Neural progenitor cell (in vitro differentiated cells): ENCODE measurements at regions not wholly inside any gene's neighbourhood (a gene's known extent, or its start where the extent isn't known, plus 50 kb on each side); places are given as distances from the start of the nearest gene placed in this dataset.

ENCODE experiments used
- DNase-seq: peaks from one replicate; pipeline ENCODE4 v3.0.0-alpha.2; 2016; ENCODE audit warnings: low spot score
- H2AFZ ChIP-seq: fragments of 200-600 bp; sonication (generic); replicated peaks from 2 replicates; pipeline ENCODE4 v1.6.1; 2016; ENCODE audit warnings: antibody characterized with exemption
- H3F3A ChIP-seq: fragments of 200-600 bp; sonication (generic); 2 replicates; pipeline ENCODE4 v1.6.1; 2016; ENCODE audit warnings: antibody characterized with exemption, low read depth
- H3K27ac ChIP-seq: fragments of 200-600 bp; sonication (generic); 2 replicates; pipeline ENCODE4 v1.5.1; 2016; ENCODE audit warnings: mild to moderate bottlenecking
- H3K27me3 ChIP-seq: fragments of 200-600 bp; sonication (generic); 2 replicates; pipeline ENCODE4 v1.6.1; 2016; ENCODE audit warnings: mild to moderate bottlenecking, moderate library complexity
- H3K36me3 ChIP-seq: fragments of 200-600 bp; sonication (generic); 2 replicates; pipeline ENCODE4 v1.5.1; 2016
- H3K4me1 ChIP-seq: fragments of 200-600 bp; sonication (generic); 2 replicates; pipeline ENCODE4 v1.6.1; 2016; ENCODE audit warnings: mixed run types
- H3K4me2 ChIP-seq: fragments of 200-600 bp; sonication (generic); 2 replicates; pipeline ENCODE4 v1.6.1; 2016
- H3K4me3 ChIP-seq: fragments of 200-600 bp; sonication (generic); 2 replicates; pipeline ENCODE4 v1.5.1; 2016
- H3K79me2 ChIP-seq: fragments of 200-600 bp; sonication (generic); 2 replicates; pipeline ENCODE4 v1.6.1; 2016; ENCODE audit warnings: low read depth
- H3K9ac ChIP-seq: fragments of 200-600 bp; sonication (generic); 2 replicates; pipeline ENCODE4 v1.6.1; 2016
- H3K9me3 ChIP-seq: fragments of 200-600 bp; sonication (generic); 2 replicates; pipeline ENCODE4 v1.5.1; 2016; ENCODE audit warnings: low read depth
- H4K20me1 ChIP-seq: fragments of 200-600 bp; sonication (generic); 2 replicates; pipeline ENCODE4 v1.6.1; 2016; ENCODE audit warnings: low read depth
- H3K27ac Mint-ChIP-seq: 3 replicates; pipeline ENCODE4 v1.8.0; 2021; ENCODE audit warnings: mixed read lengths
- H3K27me3 Mint-ChIP-seq: 2 replicates; pipeline ENCODE4 v1.8.0; 2022; ENCODE audit warnings: low read depth, mild to moderate bottlenecking, inconsistent platforms, moderate library complexity, mixed read lengths; ENCODE audit not compliant: insufficient read depth
- H3K36me3 Mint-ChIP-seq: 3 replicates; pipeline ENCODE4 v1.8.0; 2021; ENCODE audit warnings: mixed read lengths
- H3K4me1 Mint-ChIP-seq: 3 replicates; pipeline ENCODE4 v1.8.0; 2021; ENCODE audit warnings: mixed read lengths
- H3K4me3 Mint-ChIP-seq: 3 replicates; pipeline ENCODE4 v1.8.0; 2021; ENCODE audit warnings: mild to moderate bottlenecking, moderate library complexity, mixed read lengths
- H3K9me3 Mint-ChIP-seq: 3 replicates; pipeline ENCODE4 v1.8.0; 2020; ENCODE audit warnings: mixed read lengths
- CTCF ChIP-seq: fragments of 200-600 bp; sonication (generic); IDR thresholded peaks from 2 replicates; pipeline ENCODE4 v1.5.1; 2017; ENCODE audit warnings: antibody characterized with exemption, mild to moderate bottlenecking
- EZH2 ChIP-seq: fragments of 200-600 bp; sonication (generic); IDR thresholded peaks from 2 replicates; pipeline ENCODE4 v1.6.1; 2017; ENCODE audit warnings: antibody characterized with exemption, mild to moderate bottlenecking, moderate library complexity
- EZH2phosphoT487 ChIP-seq: fragments of 200-600 bp; sonication (generic); IDR thresholded peaks from 2 replicates; pipeline ENCODE4 v1.6.1; 2017; ENCODE audit warnings: antibody characterized with exemption

GRCh38 chr1:31514117-31514516 is 62.2 kb upstream of the TINAGL1 start:
- Mint-ChIP-seq H3K4me3 (no peak overlapping the region), H3K27ac (no peak overlapping the region), H3K9me3 (peaks cover 3% of the 10 kb centered on the region), H3K36me3 (no peaks in the 10 kb centered on the region), H3K4me1 (peaks cover 5% of the 10 kb centered on the region), H3K27me3 (no peaks in the 10 kb centered on the region)
- H3K79me2 ChIP-seq, result no peaks in the 10 kb centered on the region
- H4K20me1 ChIP-seq, result no peaks in the 10 kb centered on the region
- no peak overlapping the region for H2AFZ ChIP-seq
- H3K9me3 ChIP-seq, result no peaks in the 10 kb centered on the region
- H3K4me1 ChIP-seq, result no peaks in the 10 kb centered on the region
- TF ChIP-seq EZH2phosphoT487 (no peak), CTCF (no peak), EZH2 (no peak)
- no peaks in the 10 kb centered on the region for H3F3A ChIP-seq
- no peaks in the 10 kb centered on the region for H3K36me3 ChIP-seq
- no peak overlapping the region for H3K4me3 ChIP-seq
- H3K27ac ChIP-seq, result no peak overlapping the region
- H3K27me3 ChIP-seq, result no peaks in the 10 kb centered on the region
- H3K9ac ChIP-seq, result no peak overlapping the region
- DNase-seq, result no peak
- no peak overlapping the region for H3K4me2 ChIP-seq

DNA sequence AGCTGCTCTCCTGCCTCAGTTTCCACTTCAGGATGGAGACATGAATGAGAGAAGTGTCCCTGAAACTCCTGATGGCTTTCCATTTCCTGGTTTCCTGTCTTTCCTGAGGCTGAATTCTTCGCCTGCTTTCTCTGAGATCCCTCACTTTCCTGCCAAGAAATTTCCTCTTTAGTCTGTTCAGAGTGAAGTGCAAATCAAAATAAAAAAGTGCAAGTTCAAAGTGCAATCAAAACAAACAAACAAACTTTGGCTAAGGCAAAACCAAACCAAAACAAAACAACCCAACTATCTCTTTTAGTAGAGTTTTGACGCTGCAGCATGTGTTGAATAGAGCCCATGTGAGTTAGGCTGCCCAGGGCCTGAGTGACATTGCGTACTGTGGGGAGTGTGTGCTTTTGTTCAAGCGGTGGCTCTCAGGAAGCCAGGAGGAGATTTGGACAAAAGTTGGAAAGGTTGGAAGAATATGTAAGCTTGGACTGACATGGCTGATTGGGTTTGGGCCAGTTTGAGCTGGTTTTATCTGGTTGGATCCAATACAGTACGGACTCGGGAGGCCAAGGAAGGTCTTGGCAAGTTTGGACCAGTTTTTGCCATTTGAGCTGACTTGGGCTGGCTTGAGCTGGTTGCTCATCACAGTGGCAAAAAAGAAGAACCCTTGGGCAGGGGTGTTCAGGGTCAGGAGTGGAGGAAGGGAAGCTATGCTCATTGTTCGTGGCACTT is 61.1 kb upstream of the TINAGL1 start:
- H2AFZ ChIP-seq, result peak overlapping the region; percentile 37

DNA sequence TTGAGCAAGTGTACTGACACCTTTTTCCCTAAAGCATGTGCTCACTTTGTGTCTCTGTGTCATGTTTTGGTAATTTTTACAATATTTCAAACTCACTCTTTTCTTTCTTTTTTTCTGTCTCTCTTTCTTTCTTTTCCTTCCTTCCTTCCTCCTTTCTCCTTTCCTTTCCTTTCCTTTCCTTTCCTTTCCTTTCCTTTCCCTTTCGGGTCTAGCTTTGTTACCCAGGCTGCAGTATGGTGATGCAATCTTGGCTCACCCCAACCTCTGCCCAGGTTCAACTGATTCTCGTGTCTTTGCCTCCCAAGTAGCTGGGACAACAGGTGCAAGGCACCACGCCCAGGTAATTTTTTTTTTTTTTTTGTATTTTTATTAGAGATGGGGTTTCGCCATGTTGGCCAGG is 60.4 kb upstream of the TINAGL1 start:
- no peak overlapping the region for H3K4me3 ChIP-seq
- H3K27me3 ChIP-seq, result no peaks in the 10 kb centered on the region
- Mint-ChIP-seq H3K27me3 (peaks cover 3% of the 10 kb centered on the region), H3K4me1 (peaks cover 5% of the 10 kb centered on the region), H3K9me3 (peaks cover 1% of the 10 kb centered on the region), H3K27ac (no peak overlapping the region), H3K36me3 (no peaks in the 10 kb centered on the region), H3K4me3 (no peak overlapping the region)
- no peak overlapping the region for H3K27ac ChIP-seq
- no peak overlapping the region for H3K9ac ChIP-seq
- H4K20me1 ChIP-seq, result no peaks in the 10 kb centered on the region
- no peaks in the 10 kb centered on the region for H3K9me3 ChIP-seq
- no peaks in the 10 kb centered on the region for H3K4me1 ChIP-seq
- TF ChIP-seq EZH2phosphoT487 (no peak), EZH2 (no peak), CTCF (no peak)
- H2AFZ ChIP-seq, result no peak overlapping the region
- DNase-seq, result no peak
- H3K79me2 ChIP-seq, result no peaks in the 10 kb centered on the region
- H3K36me3 ChIP-seq, result no peaks in the 10 kb centered on the region
- H3K4me2 ChIP-seq, result no peak overlapping the region
- no peaks in the 10 kb centered on the region for H3F3A ChIP-seq

More for the DNA sequence above, 61.1 kb upstream of the TINAGL1 start:
- H3K36me3 Mint-ChIP-seq, result no peaks in the 10 kb centered on the region
- Histone ChIP-seq H3K9me3 (no peaks in the 10 kb centered on the region), H3F3A (no peaks in the 10 kb centered on the region), H3K4me3 (no peak overlapping the region), H3K27ac (no peak overlapping the region), H3K27me3 (no peaks in the 10 kb centered on the region), H3K36me3 (no peaks in the 10 kb centered on the region), H3K4me1 (no peaks in the 10 kb centered on the region), H4K20me1 (no peaks in the 10 kb centered on the region), H3K4me2 (no peak overlapping the region), H3K9ac (no peak overlapping the region), H3K79me2 (no peaks in the 10 kb centered on the region)
- H3K27ac Mint-ChIP-seq, result peak overlapping the region; percentile 55
- H3K27me3 Mint-ChIP-seq, result no peaks in the 10 kb centered on the region
- H3K9me3 Mint-ChIP-seq, result peaks cover 3% of the 10 kb centered on the region
- H3K4me1 Mint-ChIP-seq, result peaks cover 5% of the 10 kb centered on the region
- H3K4me3 Mint-ChIP-seq, result no peak overlapping the region
- TF ChIP-seq EZH2phosphoT487, result no peak
- TF ChIP-seq EZH2, result no peak
- TF ChIP-seq CTCF, result no peak
- DNase-seq, result no peak
